ENCODE measurements at regions not wholly inside any gene's neighbourhood (a gene's known extent, or its start where the extent isn't known, plus 50 kb on each side); places are given as distances from the start of the nearest gene placed in this dataset.

DNA sequence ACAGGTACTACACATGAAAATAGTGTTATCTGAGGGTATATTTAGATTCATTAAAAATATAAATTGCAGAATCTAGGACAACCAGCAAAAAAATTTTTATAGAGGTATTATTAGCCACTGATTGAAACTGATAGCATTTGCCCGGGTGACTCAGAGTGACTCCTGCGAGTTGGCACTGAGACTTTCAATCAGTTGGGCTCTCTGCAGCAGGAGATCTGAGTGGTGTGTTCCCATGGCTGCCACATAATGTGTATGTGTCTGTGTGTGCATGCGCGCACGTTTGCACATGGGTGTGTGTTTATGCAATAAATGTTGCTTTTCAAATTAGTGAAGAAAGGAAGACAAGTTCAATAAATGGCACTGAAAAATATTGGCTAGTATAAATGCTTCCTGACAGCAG, 100.1 kb upstream of the MRPS30 start:
- TF ChIP-seq, protein P1, sequence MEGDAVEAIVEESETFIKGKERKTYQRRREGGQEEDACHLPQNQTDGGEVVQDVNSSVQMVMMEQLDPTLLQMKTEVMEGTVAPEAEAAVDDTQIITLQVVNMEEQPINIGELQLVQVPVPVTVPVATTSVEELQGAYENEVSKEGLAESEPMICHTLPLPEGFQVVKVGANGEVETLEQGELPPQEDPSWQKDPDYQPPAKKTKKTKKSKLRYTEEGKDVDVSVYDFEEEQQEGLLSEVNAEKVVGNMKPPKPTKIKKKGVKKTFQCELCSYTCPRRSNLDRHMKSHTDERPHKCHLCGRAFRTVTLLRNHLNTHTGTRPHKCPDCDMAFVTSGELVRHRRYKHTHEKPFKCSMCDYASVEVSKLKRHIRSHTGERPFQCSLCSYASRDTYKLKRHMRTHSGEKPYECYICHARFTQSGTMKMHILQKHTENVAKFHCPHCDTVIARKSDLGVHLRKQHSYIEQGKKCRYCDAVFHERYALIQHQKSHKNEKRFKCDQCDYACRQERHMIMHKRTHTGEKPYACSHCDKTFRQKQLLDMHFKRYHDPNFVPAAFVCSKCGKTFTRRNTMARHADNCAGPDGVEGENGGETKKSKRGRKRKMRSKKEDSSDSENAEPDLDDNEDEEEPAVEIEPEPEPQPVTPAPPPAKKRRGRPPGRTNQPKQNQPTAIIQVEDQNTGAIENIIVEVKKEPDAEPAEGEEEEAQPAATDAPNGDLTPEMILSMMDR (IDR thresholded peaks at IDR 0.05), result no peak
- no peak for TF ChIP-seq ZFX (IDR thresholded peaks at IDR 0.05; ENCODE audit: borderline replicate concordance)

Measured in 22Rv1 (cell line).